ENCODE measurements at regions not wholly inside any gene's neighbourhood (a gene's known extent, or its start where the extent isn't known, plus 50 kb on each side); places are given as distances from the start of the nearest gene placed in this dataset.

GRCh38 chr18:43382641-43383403 is 105.5 kb upstream of the SYT4 start:
- TF ChIP-seq REST (tag by site-specific recombination; IDR thresholded peaks at IDR 0.05) (no peak), ZNF776 (tag by site-specific recombination; IDR thresholded peaks at IDR 0.05; ENCODE audit: borderline replicate concordance) (no peak), ZNF121 (tag by site-specific recombination; IDR thresholded peaks at IDR 0.05) (no peak), PRDM6 (tag by site-specific recombination; IDR thresholded peaks at IDR 0.05) (no peak), ZNF394 (tag by site-specific recombination; IDR thresholded peaks at IDR 0.05; ENCODE audit: borderline replicate concordance) (no peak), ZNF621 (tag by site-specific recombination; IDR thresholded peaks at IDR 0.05) (no peak), ZBTB49 (tag by site-specific recombination; IDR thresholded peaks at IDR 0.05; ENCODE audit: low read depth) (no peak), GLIS1 (tag by site-specific recombination; IDR thresholded peaks at IDR 0.05) (no peak), ZFP37 (tag by site-specific recombination; IDR thresholded peaks at IDR 0.05) (no peak), ZNF521 (tag by site-specific recombination; IDR thresholded peaks at IDR 0.05) (no peak), ZNF24 (tag by site-specific recombination; IDR thresholded peaks at IDR 0.05) (no peak), ZNF211 (tag by site-specific recombination; IDR thresholded peaks at IDR 0.05; ENCODE audit: low read depth) (no peak), ZNF501 (tag by site-specific recombination; IDR thresholded peaks at IDR 0.05) (no peak), ZSCAN23 (tag by site-specific recombination; IDR thresholded peaks at IDR 0.05) (no peak), ZNF335 (tag by site-specific recombination; conservative IDR thresholded peaks at IDR 0.05) (no peak), ZNF416 (tag by site-specific recombination; IDR thresholded peaks at IDR 0.05) (no peak), ZNF561 (tag by site-specific recombination; IDR thresholded peaks at IDR 0.05; ENCODE audit: borderline replicate concordance) (no peak), MEIS1 (CRISPR knock-in tag; IDR thresholded peaks at IDR 0.05; ENCODE audit: borderline replicate concordance) (no peak)
- ChIA-PET POLR2A (no interaction called here), CTCF (interaction anchor here (0.6 to 0.8 kb wide), 3 partner anchors 9 to 1268 kb away, joined by 3 to 4 read pairs (median 3); no protein-coding TSS in a partner anchor)
- H3K4me3 ChIP-seq (ENCODE audit: low read depth, low read length), result no peak overlapping the region
- no peaks in the 10 kb centered on the region for H3K4me1 ChIP-seq (ENCODE audit: control insufficient read depth, insufficient read depth, low read length)
- no peaks in the 10 kb centered on the region for H3K36me3 ChIP-seq (ENCODE audit: control insufficient read depth in 2 of 2, insufficient read depth in 1 of 2, low read length in 2 of 2)
- no peak overlapping the region for H3K27ac ChIP-seq (ENCODE audit: extremely low read depth, low read depth, low read length)
- H3K9me3 ChIP-seq (ENCODE audit: control insufficient read depth, insufficient read depth, low read depth, low read length), result no peaks in the 10 kb centered on the region; the same call in 1 of the 2 replicates

Measured in HEK293 (cell line).